ENCODE measurements at regions not wholly inside any gene's neighbourhood (a gene's known extent, or its start where the extent isn't known, plus 50 kb on each side); places are given as distances from the start of the nearest gene placed in this dataset.
"Not testable (repeated sequence)": the region's sequence is repeated elsewhere in the genome, so short reads cannot be mapped to it uniquely, and the experiment has no call there.

GRCh38 chr2:142398212-142398611 lies 267.4 kb upstream of the LRP1B start:
- TF ChIP-seq NFIC (IDR thresholded peaks at IDR 0.05; ENCODE audit: borderline replicate concordance), result no peak
- TF ChIP-seq TCF12 (IDR thresholded peaks at IDR 0.05), result no peak
- no peak for TF ChIP-seq USF2 (IDR thresholded peaks at IDR 0.05; ENCODE audit: borderline replicate concordance, low read depth, low read length)
- TF ChIP-seq EZH2phosphoT487 (IDR thresholded peaks at IDR 0.05; ENCODE audit: borderline replicate concordance, low read depth), result no peak
- no peak for TF ChIP-seq FOXM1 (IDR thresholded peaks at IDR 0.05; ENCODE audit: low read depth)
- Histone ChIP-seq H3K79me2 (ENCODE audit: insufficient read depth) (no peaks in the 10 kb centered on the region), H3K27me3 (ENCODE audit: insufficient read depth) (no peaks in the 10 kb centered on the region), H4K20me1 (ENCODE audit: insufficient read depth) (no peaks in the 10 kb centered on the region), H3K4me1 (ENCODE audit: control insufficient read depth in 1 of 2, insufficient read depth in 2 of 2, low read depth in 1 of 2, low read length in 1 of 2) (no peaks in the 10 kb centered on the region), H3K4me3 (ENCODE audit: low read depth in 2 of 2, low read length in 1 of 2) (no peak overlapping the region), H2AFZ (ENCODE audit: low read depth) (no peak overlapping the region), H3K36me3 (replicated peaks in 1 of 2; ENCODE audit: control insufficient read depth in 1 of 2, insufficient read depth in 2 of 2, low read length in 1 of 2) (no peaks in the 10 kb centered on the region), H3K27ac (ENCODE audit: low read depth in 2 of 2, low read length in 1 of 2) (no peak overlapping the region), H3K4me2 (no peak overlapping the region), H3K9ac (no peak overlapping the region), H3K9me2 (no peaks in the 10 kb centered on the region), H3K9me3 (no peaks in the 10 kb centered on the region), H3F3A (replicated peaks; ENCODE audit: insufficient read depth) (no peaks in the 10 kb centered on the region)
- CTCF ChIA-PET, result interaction anchor here (0.6 kb wide), 1 partner anchor 178 kb away, joined by 3 read pairs; no protein-coding TSS in a partner anchor
- 0% methylated on average over 1 of the region's 1 CpG for WGBS (ENCODE audit: low lambda C conversion rate)
- DNase-seq, result no peak
- POLR2A ChIA-PET, result no interaction called here

- Histone ChIP-seq H3K4me3 (ENCODE audit: low read depth in 2 of 2, low read length in 1 of 2) (no peak overlapping the region), H3K9me2 (no peaks in the 10 kb centered on the region), H3K9me3 (no peaks in the 10 kb centered on the region), H2AFZ (ENCODE audit: low read depth) (no peak overlapping the region), H3K79me2 (ENCODE audit: insufficient read depth) (no peaks in the 10 kb centered on the region), H3F3A (replicated peaks; ENCODE audit: insufficient read depth) (no peaks in the 10 kb centered on the region), H4K20me1 (ENCODE audit: insufficient read depth) (no peaks in the 10 kb centered on the region), H3K27ac (ENCODE audit: low read depth in 2 of 2, low read length in 1 of 2) (no peak overlapping the region), H3K4me2 (no peak overlapping the region), H3K4me1 (ENCODE audit: control insufficient read depth in 1 of 2, insufficient read depth in 2 of 2, low read depth in 1 of 2, low read length in 1 of 2) (no peaks in the 10 kb centered on the region), H3K27me3 (ENCODE audit: insufficient read depth) (no peaks in the 10 kb centered on the region), H3K36me3 (replicated peaks in 1 of 2; ENCODE audit: control insufficient read depth in 1 of 2, insufficient read depth in 2 of 2, low read length in 1 of 2) (no peaks in the 10 kb centered on the region), H3K9ac (no peak overlapping the region)
- WGBS (ENCODE audit: low lambda C conversion rate), result 19% methylated on average over 1 of the region's 1 CpG
- DNase-seq, result no peak
- CTCF ChIA-PET, result no interaction called here
- POLR2A ChIA-PET, result no interaction called here
- TF ChIP-seq RFX5 (IDR thresholded peaks at IDR 0.05; ENCODE audit: low read length), result no peak
- no peak for TF ChIP-seq IRF3 (IDR thresholded peaks at IDR 0.05; ENCODE audit: low read depth, low read length)
- no peak for TF ChIP-seq NRF1 (IDR thresholded peaks at IDR 0.05; ENCODE audit: low read depth, low read length)
- no peak for TF ChIP-seq RXRA (IDR thresholded peaks at IDR 0.05; ENCODE audit: borderline replicate concordance, low read depth)
Observed at GRCh38 chr2:142395291-142395690, 264.5 kb upstream of the LRP1B start.

- CTCF ChIA-PET, result no interaction called here
- no peak overlapping the region for H2AFZ ChIP-seq (ENCODE audit: low read depth)
- H3K9ac ChIP-seq, result no peak overlapping the region
- no peaks in the 10 kb centered on the region for H3F3A ChIP-seq (replicated peaks; ENCODE audit: insufficient read depth)
- no peaks in the 10 kb centered on the region for H3K36me3 ChIP-seq (replicated peaks in 1 of 2; ENCODE audit: control insufficient read depth in 1 of 2, insufficient read depth in 2 of 2, low read length in 1 of 2)
- no peaks in the 10 kb centered on the region for H3K27me3 ChIP-seq (ENCODE audit: insufficient read depth)
- H3K27ac ChIP-seq (ENCODE audit: low read depth in 2 of 2, low read length in 1 of 2), result no peak overlapping the region
- TF ChIP-seq YY1 (IDR thresholded peaks at IDR 0.05; ENCODE audit: low read depth) (no peak), FOSL2 (IDR thresholded peaks at IDR 0.05; ENCODE audit: borderline replicate concordance, low read depth) (no peak), GABPA (IDR thresholded peaks at IDR 0.05; ENCODE audit: low read depth) (no peak), MXI1 (IDR thresholded peaks at IDR 0.05; ENCODE audit: low read depth, low read length) (no peak), RXRA (IDR thresholded peaks at IDR 0.05; ENCODE audit: borderline replicate concordance, low read depth) (no peak), FOXM1 (IDR thresholded peaks at IDR 0.05; ENCODE audit: low read depth) (no peak), JUND (IDR thresholded peaks at IDR 0.05) (no peak), MEF2A (IDR thresholded peaks at IDR 0.05; ENCODE audit: borderline replicate concordance, low read depth) (no peak), CHD2 (IDR thresholded peaks at IDR 0.05; ENCODE audit: low read length, partially characterized antibody) (no peak)
- no peak overlapping the region for H3K4me3 ChIP-seq (ENCODE audit: low read depth in 2 of 2, low read length in 1 of 2)
- H4K20me1 ChIP-seq (ENCODE audit: insufficient read depth), result no peaks in the 10 kb centered on the region
- H3K79me2 ChIP-seq (ENCODE audit: insufficient read depth), result no peaks in the 10 kb centered on the region
- no peaks in the 10 kb centered on the region for H3K9me3 ChIP-seq
- H3K4me2 ChIP-seq, result no peak overlapping the region
- no peaks in the 10 kb centered on the region for H3K9me2 ChIP-seq
- H3K4me1 ChIP-seq (ENCODE audit: control insufficient read depth in 1 of 2, insufficient read depth in 2 of 2, low read depth in 1 of 2, low read length in 1 of 2), result no peaks in the 10 kb centered on the region
- POLR2A ChIA-PET, result no interaction called here
- DNase-seq, result no peak
Observed at GRCh38 chr2:142380372-142380771, 249.6 kb upstream of the LRP1B start.

GRCh38 chr2:142362069-142362468 lies 231.3 kb upstream of the LRP1B start:
- POLR2A ChIA-PET; CTCF ChIA-PET; H3K4me3 ChIP-seq (ENCODE audit: low read depth in 2 of 2, low read length in 1 of 2); H3K36me3 ChIP-seq (replicated peaks in 1 of 2; ENCODE audit: control insufficient read depth in 1 of 2, insufficient read depth in 2 of 2, low read length in 1 of 2); H3K27me3 ChIP-seq (ENCODE audit: insufficient read depth); H3K79me2 ChIP-seq (ENCODE audit: insufficient read depth); H3K4me2 ChIP-seq; H3K4me1 ChIP-seq (ENCODE audit: control insufficient read depth in 1 of 2, insufficient read depth in 2 of 2, low read depth in 1 of 2, low read length in 1 of 2); H2AFZ ChIP-seq (ENCODE audit: low read depth); H3K9ac ChIP-seq; H3K27ac ChIP-seq (ENCODE audit: low read depth in 2 of 2, low read length in 1 of 2); H3F3A ChIP-seq (replicated peaks; ENCODE audit: insufficient read depth); H3K9me3 ChIP-seq; H4K20me1 ChIP-seq (ENCODE audit: insufficient read depth); DNase-seq; H3K9me2 ChIP-seq: not testable (repeated sequence)
- 85% methylated on average over 7 of the region's 7 CpGs for WGBS (ENCODE audit: low lambda C conversion rate)
